Endothelial cell (in vitro differentiated cells): ENCODE measurements at regions not wholly inside any gene's neighbourhood (a gene's known extent, or its start where the extent isn't known, plus 50 kb on each side); places are given as distances from the start of the nearest gene placed in this dataset.

Experiments used
- DNase-seq: peaks from one replicate; pipeline ENCODE4 v3.0.0; 2021; ENCODE audit warnings: low spot score
- H3K27ac Mint-ChIP-seq: one replicate; pipeline ENCODE4 v1.8.0; 2021; ENCODE audit warnings: mixed read lengths, inconsistent platforms; ENCODE audit not compliant: unreplicated experiment
- H3K27me3 Mint-ChIP-seq: one replicate; pipeline ENCODE4 v1.8.0; 2021; ENCODE audit warnings: mild to moderate bottlenecking, moderate library complexity, mixed read lengths, inconsistent platforms; ENCODE audit not compliant: unreplicated experiment
- H3K36me3 Mint-ChIP-seq: one replicate; pipeline ENCODE4 v1.8.0; 2021; ENCODE audit warnings: mild to moderate bottlenecking, low read depth, mixed read lengths, inconsistent platforms; ENCODE audit not compliant: unreplicated experiment
- H3K4me1 Mint-ChIP-seq: one replicate; pipeline ENCODE4 v1.8.0; 2021; ENCODE audit warnings: mild to moderate bottlenecking, mixed read lengths, inconsistent platforms; ENCODE audit not compliant: unreplicated experiment
- H3K4me3 Mint-ChIP-seq: one replicate; pipeline ENCODE4 v1.8.0; 2021; ENCODE audit warnings: mild to moderate bottlenecking, mixed read lengths, inconsistent platforms; ENCODE audit not compliant: unreplicated experiment
- H3K9me3 Mint-ChIP-seq: one replicate; pipeline ENCODE4 v1.8.0; 2021; ENCODE audit warnings: mixed read lengths, inconsistent platforms; ENCODE audit not compliant: unreplicated experiment
- TF ChIP-seq, protein P1 (sequence below): fragments of 200-600 bp; sonication (generic); IDR thresholded peaks from one replicate; pipeline ENCODE4 v1.5.0; 2021; ENCODE audit warnings: antibody characterized with exemption; ENCODE audit not compliant: unreplicated experiment

DNA sequence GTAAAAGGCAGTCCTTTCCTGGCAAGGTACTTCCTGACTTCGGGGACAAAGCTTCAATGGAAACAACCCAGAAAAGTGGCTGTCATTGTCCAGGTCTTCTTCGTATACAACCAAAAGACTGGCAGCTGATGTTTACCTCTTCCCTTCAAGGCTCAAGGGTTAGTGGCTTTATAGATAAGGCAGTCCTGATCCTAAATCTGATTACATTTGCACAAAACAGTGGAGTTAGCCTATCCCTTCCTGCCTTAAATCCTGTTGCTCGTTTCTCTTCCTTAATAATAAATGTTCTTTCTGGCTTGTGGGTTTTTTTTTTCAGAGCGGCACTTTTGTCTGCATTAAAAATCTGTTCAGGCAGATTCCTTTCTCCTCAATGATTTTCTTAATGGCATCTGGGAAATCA is 169.3 kb upstream of the KCTD3 start:
- peaks cover 3% of the 10 kb centered on the region for H3K36me3 Mint-ChIP-seq
- no peak overlapping the region for H3K4me3 Mint-ChIP-seq
- TF ChIP-seq, protein P1, sequence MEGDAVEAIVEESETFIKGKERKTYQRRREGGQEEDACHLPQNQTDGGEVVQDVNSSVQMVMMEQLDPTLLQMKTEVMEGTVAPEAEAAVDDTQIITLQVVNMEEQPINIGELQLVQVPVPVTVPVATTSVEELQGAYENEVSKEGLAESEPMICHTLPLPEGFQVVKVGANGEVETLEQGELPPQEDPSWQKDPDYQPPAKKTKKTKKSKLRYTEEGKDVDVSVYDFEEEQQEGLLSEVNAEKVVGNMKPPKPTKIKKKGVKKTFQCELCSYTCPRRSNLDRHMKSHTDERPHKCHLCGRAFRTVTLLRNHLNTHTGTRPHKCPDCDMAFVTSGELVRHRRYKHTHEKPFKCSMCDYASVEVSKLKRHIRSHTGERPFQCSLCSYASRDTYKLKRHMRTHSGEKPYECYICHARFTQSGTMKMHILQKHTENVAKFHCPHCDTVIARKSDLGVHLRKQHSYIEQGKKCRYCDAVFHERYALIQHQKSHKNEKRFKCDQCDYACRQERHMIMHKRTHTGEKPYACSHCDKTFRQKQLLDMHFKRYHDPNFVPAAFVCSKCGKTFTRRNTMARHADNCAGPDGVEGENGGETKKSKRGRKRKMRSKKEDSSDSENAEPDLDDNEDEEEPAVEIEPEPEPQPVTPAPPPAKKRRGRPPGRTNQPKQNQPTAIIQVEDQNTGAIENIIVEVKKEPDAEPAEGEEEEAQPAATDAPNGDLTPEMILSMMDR, result no peak
- no peak for DNase-seq
- H3K4me1 Mint-ChIP-seq, result peaks cover 16% of the 10 kb centered on the region
- H3K27ac Mint-ChIP-seq, result peak overlapping the region; percentile 10
- peaks cover 2% of the 10 kb centered on the region for H3K27me3 Mint-ChIP-seq
- H3K9me3 Mint-ChIP-seq, result peaks cover 4% of the 10 kb centered on the region

DNA sequence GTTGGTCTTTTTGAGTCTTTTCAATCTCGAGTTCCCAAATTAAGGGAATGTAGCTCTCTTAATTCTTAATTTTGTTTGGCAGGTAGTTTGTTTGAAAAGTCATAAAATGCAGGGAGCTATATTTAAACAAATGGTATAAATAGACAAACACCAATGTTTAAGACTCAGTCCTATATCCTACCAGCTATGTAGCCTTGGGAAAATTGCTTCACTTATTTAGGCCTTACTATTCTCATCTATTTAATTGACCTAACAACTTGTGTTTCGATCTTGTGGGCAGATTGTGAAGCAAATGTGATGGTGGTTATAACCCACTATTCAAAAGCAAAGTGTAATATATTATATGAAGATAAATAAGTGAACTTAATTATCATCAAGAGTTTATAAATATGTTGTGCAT is 167.3 kb upstream of the KCTD3 start:
- DNase-seq, result no peak
- TF ChIP-seq, protein P1, result no peak
- Mint-ChIP-seq H3K4me3 (no peak overlapping the region), H3K27me3 (peaks cover 2% of the 10 kb centered on the region), H3K36me3 (peaks cover 3% of the 10 kb centered on the region), H3K9me3 (peaks cover 4% of the 10 kb centered on the region), H3K4me1 (peaks cover 11% of the 10 kb centered on the region), H3K27ac (no peak overlapping the region)

DNA sequence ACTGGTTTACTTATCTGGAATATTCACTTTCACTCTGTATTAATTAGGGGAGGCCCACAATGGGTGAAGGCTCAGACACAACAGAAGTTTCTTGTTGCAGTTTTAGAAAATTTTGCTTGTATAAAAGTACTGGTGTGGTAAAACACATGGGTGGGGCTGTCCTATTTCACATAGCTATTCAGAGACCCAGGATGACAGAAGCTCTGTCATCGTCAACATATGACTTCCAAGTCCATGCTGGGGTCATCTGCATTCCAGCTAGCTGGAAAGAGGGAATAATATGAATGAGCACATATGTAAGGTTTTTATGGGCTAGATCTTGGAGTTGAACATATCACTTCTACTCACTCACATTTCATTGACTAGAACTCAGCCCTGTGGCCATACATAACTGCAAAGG is 166.4 kb upstream of the KCTD3 start:
- TF ChIP-seq, protein P1, result no peak
- H3K4me3 Mint-ChIP-seq, result no peak overlapping the region

DNA sequence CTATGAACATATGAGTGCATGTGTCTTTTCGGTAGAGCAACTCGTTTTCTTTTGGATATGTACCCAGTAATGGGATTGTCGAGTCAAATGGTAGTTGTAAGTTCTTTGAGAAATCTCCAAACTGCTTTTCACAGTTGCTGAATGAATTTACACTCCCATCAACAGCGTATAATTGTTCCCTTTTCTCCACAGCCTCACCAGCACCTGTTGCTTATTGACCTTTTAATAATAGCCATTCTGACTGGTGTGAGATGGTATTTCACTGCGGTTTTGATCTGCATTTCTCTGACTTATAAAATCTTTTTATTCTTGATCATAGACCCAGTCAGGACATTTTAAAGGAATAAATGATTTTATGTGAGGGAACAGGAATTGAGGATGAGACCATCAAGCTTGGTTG is 165.0 kb upstream of the KCTD3 start:
- Mint-ChIP-seq H3K27me3 (no peaks in the 10 kb centered on the region), H3K4me1 (peaks cover 11% of the 10 kb centered on the region), H3K4me3 (no peak overlapping the region), H3K27ac (no peak overlapping the region), H3K9me3 (no peaks in the 10 kb centered on the region), H3K36me3 (no peaks in the 10 kb centered on the region)
- DNase-seq, result no peak
- TF ChIP-seq, protein P1, result no peak

More for the DNA sequence above, 166.4 kb upstream of the KCTD3 start:
- Mint-ChIP-seq H3K9me3 (peaks cover 4% of the 10 kb centered on the region), H3K27me3 (peaks cover 2% of the 10 kb centered on the region), H3K4me1 (peaks cover 11% of the 10 kb centered on the region), H3K36me3 (peaks cover 3% of the 10 kb centered on the region), H3K27ac (no peak overlapping the region)
- no peak for DNase-seq

DNA sequence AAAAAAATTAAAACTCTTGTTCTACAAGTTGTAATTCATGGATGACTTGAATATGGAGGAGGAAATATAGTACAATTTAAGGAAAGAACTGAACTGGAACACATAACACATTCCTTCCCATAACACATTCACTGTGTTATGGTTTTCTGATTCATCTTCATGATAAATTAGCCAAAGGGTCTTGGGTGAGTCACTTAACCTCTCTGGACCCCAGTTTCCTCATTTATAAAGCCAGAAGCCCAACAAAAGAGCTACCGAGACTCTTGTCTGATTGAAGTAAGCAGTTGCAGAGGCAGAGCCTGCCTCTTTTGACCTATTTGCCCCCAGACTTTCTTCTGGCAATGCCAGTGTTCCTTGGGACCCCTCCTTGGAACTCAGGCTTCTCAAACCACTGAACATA is 161.9 kb upstream of the KCTD3 start:
- Mint-ChIP-seq H3K4me3 (no peak overlapping the region), H3K9me3 (no peaks in the 10 kb centered on the region), H3K27ac (no peak overlapping the region), H3K4me1 (peaks cover 3% of the 10 kb centered on the region), H3K36me3 (no peaks in the 10 kb centered on the region), H3K27me3 (no peaks in the 10 kb centered on the region)
- TF ChIP-seq, protein P1, result no peak
- no peak for DNase-seq
